ENCODE measurements at regions not wholly inside any gene's neighbourhood (a gene's known extent, or its start where the extent isn't known, plus 50 kb on each side); places are given as distances from the start of the nearest gene placed in this dataset.
"Not testable (repeated sequence)": the region's sequence is repeated elsewhere in the genome, so short reads cannot be mapped to it uniquely, and the experiment has no call there.

- H3K4me3 ChIP-seq = no peak overlapping the region
- TF ChIP-seq CTCF (IDR thresholded peaks at IDR 0.05) = no peak
- DNase-seq (ENCODE audit: low spot score) = no peak
- H3K27ac ChIP-seq = no peak overlapping the region
These were observed 82.2 kb upstream of the GPR141 start for GRCh38 chr7:37601321-37601720.

GRCh38 chr7:37604078-37604477, 79.5 kb upstream of the GPR141 start:
- H3K27ac ChIP-seq = no peak overlapping the region

GRCh38 chr7:37617406-37617805, 66.2 kb upstream of the GPR141 start:
- not testable (repeated sequence) for H3K4me3 ChIP-seq; DNase-seq (ENCODE audit: low spot score); H3K27ac ChIP-seq

More at GRCh38 chr7:37604078-37604477, 79.5 kb upstream of the GPR141 start:
- no peak for TF ChIP-seq CTCF (IDR thresholded peaks at IDR 0.05)
- DNase-seq (ENCODE audit: low spot score) = no peak
- H3K4me3 ChIP-seq = no peak overlapping the region

GRCh38 chr7:37633048-37633447, 50.5 kb upstream of the GPR141 start:
- no peak overlapping the region for H3K4me3 ChIP-seq
- TF ChIP-seq CTCF (IDR thresholded peaks at IDR 0.05) = no peak
- no peak overlapping the region for H3K27ac ChIP-seq
- DNase-seq (ENCODE audit: low spot score) = no peak

Measured in coronary artery (tissue), 2 donors.